Spleen (tissue), 11 donors: ENCODE measurements at regions not wholly inside any gene's neighbourhood (a gene's known extent, or its start where the extent isn't known, plus 50 kb on each side); places are given as distances from the start of the nearest gene placed in this dataset.

ENCODE experiments used
- DNase-seq: peaks from one replicate; pipeline ENCODE4 v3.0.0-alpha.2; 2020
- H3K27ac ChIP-seq, 8 donors: fragments of 200-600 bp; sonication (generic) in 7 of 8; 1 replicate in 4 of 8; 2 replicates in 4 of 8; pipeline versions ENCODE4 v1.5.0 to v1.8.0; 2016 to 2021; ENCODE audit warnings: inconsistent platforms in 4 of 8, mild to moderate bottlenecking in 4 of 8, moderate library complexity in 1 of 8
- H3K27me3 ChIP-seq, 7 donors: fragments of 200-600 bp; sonication (generic) in 6 of 7; replicated peaks in 1 of 7; 1 replicate in 4 of 7; 2 replicates in 3 of 7; pipeline versions ENCODE4 v1.5.0 to v1.8.0; 2016 to 2021; ENCODE audit warnings: inconsistent platforms in 3 of 7, mild to moderate bottlenecking in 1 of 7
- H3K36me3 ChIP-seq, 6 donors: fragments of 200-600 bp; sonication (generic) in 5 of 6; 1 replicate in 4 of 6; 2 replicates in 2 of 6; pipeline versions ENCODE4 v1.5.0 to v1.8.0; 2016 to 2021; ENCODE audit warnings: inconsistent platforms in 2 of 6
- H3K4me1 ChIP-seq, 6 donors: fragments of 200-600 bp; sonication (generic) in 5 of 6; 1 replicate in 3 of 6; 2 replicates in 3 of 6; pipeline versions ENCODE4 v1.5.0 to v1.8.0; 2016 to 2021; ENCODE audit warnings: inconsistent platforms in 3 of 6
- H3K4me3 ChIP-seq, 8 donors: fragments of 200-600 bp; sonication (generic) in 7 of 8; 1 replicate in 4 of 8; 2 replicates in 4 of 8; pipeline versions ENCODE4 v1.5.0 to v1.8.0; 2016 to 2021; ENCODE audit warnings: inconsistent platforms in 4 of 8, mild to moderate bottlenecking in 4 of 8, moderate library complexity in 2 of 8
- H3K9me3 ChIP-seq, 8 donors: fragments of 200-600 bp; sonication (generic) in 7 of 8; 1 replicate in 4 of 8; 2 replicates in 4 of 8; pipeline versions ENCODE4 v1.5.0 to v1.8.0; 2016 to 2021; ENCODE audit warnings: inconsistent platforms in 4 of 8
- CTCF ChIP-seq, 11 experiments: fragments of 200-600 bp in 7 of 11; fragments of 450-650 bp in 4 of 11; sonication (generic) in 4 of 11; IDR thresholded peaks in 8 of 11; conservative IDR thresholded peaks in 3 of 11; 1 replicate in 7 of 11; 2 replicates in 4 of 11; pipeline versions ENCODE4 v1.4.0 to v1.8.0; 2016 to 2021; ENCODE audit warnings: antibody characterized with exemption in 11 of 11, inconsistent platforms in 4 of 11, mild to moderate bottlenecking in 1 of 11
- POLR2A ChIP-seq, 3 donors: fragments of 450-650 bp; IDR thresholded peaks; one replicate each; pipeline ENCODE4 v1.5.1; 2017; ENCODE audit warnings: antibody characterized with exemption in 3 of 3, mild to moderate bottlenecking in 1 of 3
- POLR2AphosphoS5 ChIP-seq, 3 donors: sonication (generic); formaldehyde crosslinking; IDR thresholded peaks; one replicate each; pipeline ENCODE4 v1.5.1; 2017; ENCODE audit warnings: antibody characterized with exemption in 3 of 3
- WGBS, 5 donors: extraction: QIAGEN DNeasy Blood & Tissue Kit in 3 of 5; methylation state at CpG; one replicate each; pipeline versions ENCODE4 v1.1.5 to v1.1.7; 2013 to 2018; 5-methylcytosine and 5-hydroxymethylcytosine counted together
- intact Hi-C: fragments of 100-400 bp; cut with DNase I; formaldehyde crosslinking; loops from one replicate; pipeline ENCODE4 v1.15.0; 2023; ENCODE audit warnings: low total_unique reads
- donor health status: healthy with polysubstance abuse.
- donor health status: DM: no; HTN: no; CAD: no; lungs with moderate emphysema.
- donor health status: DM: no; HTN: no; CAD: no.
- donor health status: Bipolar disorder and iron deficiency.
- donor health status: healthy.
- donor health status: DM: no; HTN: no; CAD: no.
- donor health status: DM: yes; HTN: yes; CAD: no.

DNA sequence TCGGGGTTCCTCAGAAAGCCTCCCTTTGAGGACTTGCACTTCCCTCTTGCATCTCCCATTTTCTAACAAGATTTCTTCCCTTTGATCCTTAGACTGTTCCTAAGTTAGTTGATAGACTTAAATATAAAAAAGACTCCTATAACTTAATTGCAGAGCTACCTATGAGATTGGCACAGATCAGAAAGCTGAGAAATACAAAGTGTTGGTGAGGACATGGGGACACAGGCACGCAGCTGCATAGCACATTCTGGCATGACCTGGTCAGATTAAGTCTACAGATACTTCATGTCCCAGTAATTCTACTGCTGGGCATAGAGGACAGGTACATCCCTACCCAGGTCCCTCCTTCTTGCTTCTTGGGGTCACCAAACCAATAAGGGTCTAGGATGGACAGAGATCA, 141.7 kb upstream of the LHX5 start:
- Histone ChIP-seq H3K4me1 (no peaks in the 10 kb centered on the region), H3K27me3 (peaks cover 0 to 81% (median 24%) of the 10 kb centered on the region in 7 donors), H3K27ac (no peak overlapping the region), H3K36me3 (no peaks in the 10 kb centered on the region), H3K9me3 (peaks cover 0 to 18% (median 0%) of the 10 kb centered on the region in 8 donors), H3K4me3 (no peak overlapping the region)
- intact Hi-C loops = no loop called here
- TF ChIP-seq CTCF (IDR thresholded peaks at IDR 0.05 in 8 of 11, conservative IDR thresholded peaks at IDR 0.05 in 3 of 11) = no peak
- TF ChIP-seq POLR2A (IDR thresholded peaks at IDR 0.05) = no peak
- TF ChIP-seq POLR2AphosphoS5 (IDR thresholded peaks at IDR 0.05) = no peak
- WGBS, 5 donors = 83 to 91% (median 87%) methylated on average over 2 of the region's 2 CpGs
- DNase-seq = no peak

DNA sequence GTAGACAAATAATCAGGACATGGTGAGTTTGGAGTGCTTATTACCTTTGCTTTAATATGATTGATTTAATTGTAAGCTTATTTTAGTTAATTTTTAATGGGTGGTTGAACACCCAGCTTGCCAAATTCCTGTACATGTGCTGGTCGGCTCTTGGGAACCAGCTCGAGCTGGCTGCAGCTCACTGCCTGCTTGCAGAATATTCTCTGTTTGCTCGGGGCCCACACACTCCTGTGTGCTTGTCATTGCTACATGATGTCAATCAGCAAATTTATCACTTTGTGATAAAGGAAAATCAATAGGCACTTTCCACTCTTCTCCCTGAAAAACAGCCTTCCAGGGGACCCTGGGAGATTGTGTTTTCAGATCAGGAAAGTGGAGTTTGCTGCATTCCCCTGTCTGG, 141.1 kb upstream of the LHX5 start:
- 63 to 75% (median 67%) methylated on average over 3 of the region's 3 CpGs for WGBS, 5 donors
- intact Hi-C loops = no loop called here
- no peak overlapping the region for H3K4me3 ChIP-seq
- H3K36me3 ChIP-seq = no peaks in the 10 kb centered on the region
- no peaks in the 10 kb centered on the region for H3K4me1 ChIP-seq
- DNase-seq = no peak
- peaks cover 0 to 18% (median 0%) of the 10 kb centered on the region in 8 donors for H3K9me3 ChIP-seq
- H3K27ac ChIP-seq = no peak overlapping the region
- TF ChIP-seq POLR2AphosphoS5 (IDR thresholded peaks at IDR 0.05) = no peak
- no peak for TF ChIP-seq CTCF (IDR thresholded peaks at IDR 0.05 in 8 of 11, conservative IDR thresholded peaks at IDR 0.05 in 3 of 11)
- no peak for TF ChIP-seq POLR2A (IDR thresholded peaks at IDR 0.05)
- peaks cover 0 to 80% (median 24%) of the 10 kb centered on the region in 7 donors for H3K27me3 ChIP-seq

GRCh38 chr12:113612076-113612728, 140.5 kb upstream of the LHX5 start:
- WGBS, 5 donors = 32 to 47% (median 38%) methylated on average over 16 of the region's 16 CpGs
- no peak for DNase-seq
- H3K36me3 ChIP-seq = no peaks in the 10 kb centered on the region
- H3K4me1 ChIP-seq = no peaks in the 10 kb centered on the region
- no peak for TF ChIP-seq POLR2A (IDR thresholded peaks at IDR 0.05)
- TF ChIP-seq POLR2AphosphoS5 (IDR thresholded peaks at IDR 0.05) = no peak
- no peak for TF ChIP-seq CTCF (IDR thresholded peaks at IDR 0.05 in 8 of 11, conservative IDR thresholded peaks at IDR 0.05 in 3 of 11)
- intact Hi-C loops = no loop called here
- H3K27ac ChIP-seq = no peak overlapping the region
- no peak overlapping the region for H3K4me3 ChIP-seq
- H3K9me3 ChIP-seq = peaks cover 0 to 18% (median 0%) of the 10 kb centered on the region in 8 donors
- peaks cover 0 to 74% (median 24%) of the 10 kb centered on the region in 7 donors for H3K27me3 ChIP-seq

GRCh38 chr12:113611652-113612051, 140.0 kb upstream of the LHX5 start:
- Histone ChIP-seq H3K9me3 (peaks cover 0 to 18% (median 0%) of the 10 kb centered on the region in 8 donors), H3K4me1 (no peaks in the 10 kb centered on the region), H3K36me3 (no peaks in the 10 kb centered on the region), H3K27me3 (peaks cover 0 to 71% (median 24%) of the 10 kb centered on the region in 7 donors), H3K27ac (no peak overlapping the region), H3K4me3 (no peak overlapping the region)
- no peak for DNase-seq
- 71 to 75% (median 74%) methylated on average over 8 of the region's 8 CpGs for WGBS, 5 donors
- intact Hi-C loops = no loop called here
- TF ChIP-seq POLR2AphosphoS5 (IDR thresholded peaks at IDR 0.05) = no peak
- no peak for TF ChIP-seq POLR2A (IDR thresholded peaks at IDR 0.05)
- TF ChIP-seq CTCF (IDR thresholded peaks at IDR 0.05 in 8 of 11, conservative IDR thresholded peaks at IDR 0.05 in 3 of 11) = no peak
